ENCODE measurements at regions not wholly inside any gene's neighbourhood (a gene's known extent, or its start where the extent isn't known, plus 50 kb on each side); places are given as distances from the start of the nearest gene placed in this dataset.

- ChIA-PET SMC1A (ENCODE audit: uncharacterized antibody, unreplicated experiment) (no interaction called here), CTCF (no interaction called here), RAD21 (ENCODE audit: unreplicated experiment) (no interaction called here), POLR2A (no interaction called here)
- intact Hi-C loops (cut with micrococcal nuclease; ENCODE audit: unreplicated experiment) = no loop called here
- Histone ChIP-seq H3K4me1 (ENCODE audit: control insufficient read depth, insufficient read depth, low read length) (no peaks in the 10 kb centered on the region), H3K9me3 (replicated peaks; ENCODE audit: control insufficient read depth, insufficient read depth, low read length) (no peaks in the 10 kb centered on the region), H3K4me2 (ENCODE audit: control insufficient read depth, insufficient read depth) (no peak overlapping the region), H3K36me3 (ENCODE audit: control insufficient read depth in 2 of 2, insufficient read depth in 2 of 2, low read length in 1 of 2) (no peaks in the 10 kb centered on the region), H3K4me3 (no peak overlapping the region), H2AFZ (ENCODE audit: control insufficient read depth, low read depth, low read length) (no peak overlapping the region), H3K27me3 (replicated peaks in 1 of 2; ENCODE audit: control insufficient read depth in 2 of 2, insufficient read depth in 2 of 2, low read length in 1 of 2) (no peaks in the 10 kb centered on the region), H3K27ac (ENCODE audit: control insufficient read depth, insufficient read depth) (no peak overlapping the region), H3K79me2 (ENCODE audit: control insufficient read depth, insufficient read depth, low read length) (no peaks in the 10 kb centered on the region), H3K9ac (ENCODE audit: control insufficient read depth, insufficient read depth, low read length) (no peak overlapping the region), H4K20me1 (ENCODE audit: control insufficient read depth, insufficient read depth) (no peaks in the 10 kb centered on the region)
- in situ Hi-C loops (cut with MboI) = no loop called here
- DNase-seq (ENCODE audit: low read depth, low spot score) (no peak), FAIRE-seq (no peak), ATAC-seq (no peak)
- no TSS peak for BruUV-seq (replicated peaks)
- WGBS (ENCODE audit: insufficient coverage, insufficient replicate concordance, low lambda C conversion rate, missing lambda C conversion rate) = 0% methylated on average over 1 of the region's 1 CpG
- TF ChIP-seq ZNF384 (IDR thresholded peaks at IDR 0.05; ENCODE audit: borderline replicate concordance, low read depth, low read length) = no peak
- TF ChIP-seq ZNF207 (IDR thresholded peaks at IDR 0.05; ENCODE audit: borderline replicate concordance) = no peak
- no peak for TF ChIP-seq NFIC (IDR thresholded peaks at IDR 0.05; ENCODE audit: low read depth, low read length)
- no peak for TF ChIP-seq RUNX3 (IDR thresholded peaks at IDR 0.05; ENCODE audit: low read length)
- TF ChIP-seq SIN3A (IDR thresholded peaks at IDR 0.05; ENCODE audit: low read depth, low read length) = no peak
- TF ChIP-seq BMI1 (IDR thresholded peaks at IDR 0.05; ENCODE audit: borderline replicate concordance) = no peak
- TF ChIP-seq CREM (IDR thresholded peaks at IDR 0.05; ENCODE audit: low read depth) = no peak
- TF ChIP-seq CEBPB (IDR thresholded peaks at IDR 0.05; ENCODE audit: borderline replicate concordance in 1 of 2, low read depth in 2 of 2, low read length in 2 of 2) = no peak
- no peak for TF ChIP-seq MEF2B (IDR thresholded peaks at IDR 0.05; ENCODE audit: partially characterized antibody, poor library complexity, severe bottlenecking)
- TF ChIP-seq KLF5 (IDR thresholded peaks at IDR 0.05; ENCODE audit: partially characterized antibody) = no peak
- TF ChIP-seq, protein P1, sequence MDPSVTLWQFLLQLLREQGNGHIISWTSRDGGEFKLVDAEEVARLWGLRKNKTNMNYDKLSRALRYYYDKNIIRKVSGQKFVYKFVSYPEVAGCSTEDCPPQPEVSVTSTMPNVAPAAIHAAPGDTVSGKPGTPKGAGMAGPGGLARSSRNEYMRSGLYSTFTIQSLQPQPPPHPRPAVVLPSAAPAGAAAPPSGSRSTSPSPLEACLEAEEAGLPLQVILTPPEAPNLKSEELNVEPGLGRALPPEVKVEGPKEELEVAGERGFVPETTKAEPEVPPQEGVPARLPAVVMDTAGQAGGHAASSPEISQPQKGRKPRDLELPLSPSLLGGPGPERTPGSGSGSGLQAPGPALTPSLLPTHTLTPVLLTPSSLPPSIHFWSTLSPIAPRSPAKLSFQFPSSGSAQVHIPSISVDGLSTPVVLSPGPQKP (IDR thresholded peaks at IDR 0.05; ENCODE audit: low read depth, low read length) = no peak
- TF ChIP-seq ASH2L (IDR thresholded peaks at IDR 0.05; ENCODE audit: borderline replicate concordance, low read depth) = no peak
These were observed 94.5 kb upstream of the G2E3 start for GRCh38 chr14:30464481-30464880.

Measured in GM12878 (cell line).